HepG2 (cell line): ENCODE measurements at regions not wholly inside any gene's neighbourhood (a gene's known extent, or its start where the extent isn't known, plus 50 kb on each side); places are given as distances from the start of the nearest gene placed in this dataset.

Experiments used
- ATAC-seq: fragments of 200-7000 bp; cut with Tn5 transposase; 3 replicates; pipeline ENCODE4 v1.9.1; 2020; ENCODE audit warnings: mild to moderate bottlenecking, moderate library complexity
- BruUV-seq: library from RNA; stranded (reverse); fragments of 400-500 nt; replicated peaks from 2 replicates; lab custom pipeline; 2021; lab: Mats Ljungman, UMichigan
- CTCF ChIA-PET: fragments of 300-600 bp; formaldehyde crosslinking; extraction: SDS; loops from one replicate; lab custom pipeline; 2021; ENCODE audit warnings: low total read pairs, inconsistent platforms, low intra/inter-chr PET ratio; lab: Yijun Ruan, JAX
- POLR2A ChIA-PET: fragments of 350-600 bp; sonication (Branson Sonifier 250); formaldehyde crosslinking; loops from one replicate; lab custom pipeline; 2020; ENCODE audit warnings: antibody characterized with exemption, inconsistent platforms; lab: Yijun Ruan, JAX
- DNase-seq: peaks from one replicate; pipeline ENCODE4 v3.0.0-alpha.2; 2015; ENCODE audit warnings: low spot score
- FAIRE-seq: peaks from 3 replicates; lab custom pipeline; 2011; peaks lifted over from hg19 to GRCh38; lab: Jason Lieb, UNC
- H2AFZ ChIP-seq: one replicate; pipeline ENCODE4 v1.6.1; 2011; ENCODE audit warnings: low read length, inconsistent platforms
- H3K27ac ChIP-seq: fragments of 300-600 bp; 3 replicates; pipeline ENCODE4 v1.8.0; 2011; ENCODE audit warnings: mixed run types, mild to moderate bottlenecking, mixed read lengths, low read length, inconsistent platforms; ENCODE audit not compliant: insufficient read depth; ENCODE audit errors: extremely low read length
- H3K27me3 ChIP-seq, 2 experiments: fragments of 200-600 bp in 1 of 2; 2 replicates in 1 of 2; 3 replicates in 1 of 2; pipeline versions ENCODE4 v1.6.0 to v1.8.0; 2011; ENCODE audit warnings: low read length in 2 of 2, mild to moderate bottlenecking in 2 of 2, moderate library complexity in 2 of 2, inconsistent platforms in 1 of 2; ENCODE audit not compliant: insufficient read depth in 2 of 2, control insufficient read depth in 1 of 2
- H3K36me3 ChIP-seq, 2 experiments: fragments of 200-600 bp in 1 of 2; replicated peaks in 1 of 2; 2 replicates in 1 of 2; 3 replicates in 1 of 2; pipeline versions ENCODE4 v1.5.1 to v1.8.0; 2011; ENCODE audit warnings: low read length in 2 of 2, inconsistent platforms in 1 of 2; ENCODE audit not compliant: insufficient read depth in 2 of 2, control insufficient read depth in 1 of 2
- H3K4me1 ChIP-seq: 2 replicates; pipeline ENCODE4 v1.5.1; 2012; ENCODE audit warnings: low read length, inconsistent platforms; ENCODE audit not compliant: insufficient read depth
- H3K4me2 ChIP-seq: 2 replicates; pipeline ENCODE4 v1.6.0; 2011; ENCODE audit warnings: low read depth, low read length, inconsistent platforms
- H3K4me3 ChIP-seq, 3 experiments: fragments of 200-600 bp in 1 of 3; sonication (generic), shearing (Covaris generic) in 1 of 3; replicated peaks in 1 of 3; 2 replicates each; pipeline ENCODE4 v1.5.1; 2011 to 2016; ENCODE audit warnings: low read length in 3 of 3, inconsistent platforms in 2 of 3, low read depth in 2 of 3, mild to moderate bottlenecking in 2 of 3, control low read depth in 1 of 3, mixed read lengths in 1 of 3; ENCODE audit not compliant: insufficient read depth in 1 of 3
- H3K79me2 ChIP-seq: one replicate; pipeline ENCODE4 v1.6.1; 2011; ENCODE audit warnings: low read length, inconsistent platforms; ENCODE audit not compliant: insufficient read depth
- H3K9ac ChIP-seq: 2 replicates; pipeline ENCODE4 v1.6.0; 2011; ENCODE audit warnings: mild to moderate bottlenecking, low read depth, low read length, inconsistent platforms; ENCODE audit not compliant: insufficient read depth
- H3K9me3 ChIP-seq: 2 replicates; pipeline ENCODE4 v1.5.1; 2012; ENCODE audit warnings: mild to moderate bottlenecking, low read length
- H4K20me1 ChIP-seq: 2 replicates; pipeline ENCODE4 v1.6.0; 2011; ENCODE audit warnings: inconsistent platforms, mild to moderate bottlenecking, low read length, moderate library complexity; ENCODE audit not compliant: insufficient read depth
- RAD21 ChIP-seq: fragments of 450-650 bp; formaldehyde crosslinking; IDR thresholded peaks from 2 replicates; pipeline ENCODE4 v1.5.0; 2020; ENCODE audit warnings: mild to moderate bottlenecking
- SMC3 ChIP-seq: IDR thresholded peaks from 2 replicates; pipeline ENCODE4 v1.6.1; 2011; ENCODE audit warnings: low read length, improper control_type of control experiment
- STAG1 ChIP-seq: sonication (generic); formaldehyde crosslinking; IDR thresholded peaks from 2 replicates; pipeline ENCODE4 v1.4.0; 2020; ENCODE audit warnings: missing genetic modification reagents
- ZNF7 ChIP-seq: IDR thresholded peaks from 2 replicates; pipeline ENCODE4 v1.6.1; 2016; ENCODE audit warnings: missing biosample characterization, missing genetic modification reagents
- ZNF720 ChIP-seq: sonication (generic); formaldehyde crosslinking; IDR thresholded peaks from 2 replicates; pipeline ENCODE4 v1.4.0; 2020; ENCODE audit warnings: missing genetic modification reagents
- WGBS: methylation state at CpG from one replicate; pipeline ENCODE4 v1.1.6; 2017; ENCODE audit warnings: low lambda C conversion rate; 5-methylcytosine and 5-hydroxymethylcytosine counted together
- in situ Hi-C: cut with HindIII; loops from 2 replicates; pipeline ENCODE4 v1.10.0; 2017; ENCODE audit warnings: low pct_unique_long_range_greater_than_20kb; ENCODE audit not compliant: extremely low pct_ligation_motif_present
- intact Hi-C: fragments of 100-400 bp; cut with micrococcal nuclease; formaldehyde crosslinking; loops from one replicate; pipeline ENCODE4 v1.10.0; 2022; ENCODE audit not compliant: unreplicated experiment
- TF ChIP-seq, protein P1 (sequence below): sonication (generic); formaldehyde crosslinking; IDR thresholded peaks from 2 replicates; pipeline ENCODE4 v1.5.0; 2020; ENCODE audit warnings: mild to moderate bottlenecking, missing genetic modification reagents, moderate library complexity

DNA sequence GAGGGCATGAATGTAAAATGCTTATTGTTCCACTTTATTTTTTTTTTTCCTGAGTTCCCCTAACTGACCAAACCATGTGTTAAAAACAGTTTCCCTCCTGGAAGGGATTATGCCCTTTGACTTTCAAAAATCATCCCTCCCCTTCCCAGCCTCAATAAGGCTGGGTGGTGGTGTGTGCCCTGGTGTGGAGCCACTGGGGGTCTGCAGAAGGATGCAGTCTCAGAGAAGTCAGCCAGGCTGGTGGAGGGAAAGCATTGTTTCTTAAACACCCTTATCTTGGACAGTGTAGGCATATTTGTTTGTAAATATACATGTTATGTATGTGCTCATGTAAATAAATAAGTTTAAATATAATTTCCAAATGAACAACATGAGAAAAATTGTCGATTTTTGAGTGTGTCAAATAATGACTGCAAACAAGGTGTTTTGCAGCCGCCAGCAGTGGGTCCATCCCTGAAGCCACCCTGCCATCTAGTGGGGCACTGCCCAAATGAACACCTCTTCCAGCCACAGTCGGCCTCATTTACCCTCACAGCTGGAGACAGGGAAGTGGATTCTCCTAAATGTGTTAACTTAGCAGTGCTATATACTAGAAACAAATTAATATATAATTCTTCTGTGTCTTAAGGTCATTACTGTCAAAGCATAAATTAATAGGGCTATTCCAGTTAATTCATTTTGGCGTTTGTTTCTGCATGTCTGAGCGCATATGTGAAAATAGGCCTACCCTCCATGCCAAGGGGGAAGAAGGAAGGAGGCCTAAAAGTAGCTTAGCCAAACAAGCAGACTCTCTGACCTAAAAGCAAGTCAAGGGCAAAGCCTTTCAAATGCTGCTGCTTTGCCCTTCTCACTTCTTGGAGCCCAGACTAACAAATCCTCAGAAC is 209.6 kb upstream of the PIK3C3 start:
- H3K79me2 ChIP-seq = no peaks in the 10 kb centered on the region
- H3K9me3 ChIP-seq = no peaks in the 10 kb centered on the region
- DNase-seq (peak; percentile 21), ATAC-seq (peak; percentile 99), FAIRE-seq (no peak)
- H3K4me3 ChIP-seq = no peak overlapping the region
- H3K36me3 ChIP-seq = no peaks in the 10 kb centered on the region
- TF ChIP-seq, protein P1, sequence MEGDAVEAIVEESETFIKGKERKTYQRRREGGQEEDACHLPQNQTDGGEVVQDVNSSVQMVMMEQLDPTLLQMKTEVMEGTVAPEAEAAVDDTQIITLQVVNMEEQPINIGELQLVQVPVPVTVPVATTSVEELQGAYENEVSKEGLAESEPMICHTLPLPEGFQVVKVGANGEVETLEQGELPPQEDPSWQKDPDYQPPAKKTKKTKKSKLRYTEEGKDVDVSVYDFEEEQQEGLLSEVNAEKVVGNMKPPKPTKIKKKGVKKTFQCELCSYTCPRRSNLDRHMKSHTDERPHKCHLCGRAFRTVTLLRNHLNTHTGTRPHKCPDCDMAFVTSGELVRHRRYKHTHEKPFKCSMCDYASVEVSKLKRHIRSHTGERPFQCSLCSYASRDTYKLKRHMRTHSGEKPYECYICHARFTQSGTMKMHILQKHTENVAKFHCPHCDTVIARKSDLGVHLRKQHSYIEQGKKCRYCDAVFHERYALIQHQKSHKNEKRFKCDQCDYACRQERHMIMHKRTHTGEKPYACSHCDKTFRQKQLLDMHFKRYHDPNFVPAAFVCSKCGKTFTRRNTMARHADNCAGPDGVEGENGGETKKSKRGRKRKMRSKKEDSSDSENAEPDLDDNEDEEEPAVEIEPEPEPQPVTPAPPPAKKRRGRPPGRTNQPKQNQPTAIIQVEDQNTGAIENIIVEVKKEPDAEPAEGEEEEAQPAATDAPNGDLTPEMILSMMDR (CRISPR knock-in tag) = peak; percentile 76
- peak; percentile 88 for TF ChIP-seq STAG1 (CRISPR knock-in tag)
- TF ChIP-seq SMC3 = peak; percentile 65
- TF ChIP-seq RAD21 (CRISPR knock-in tag) = peak; percentile 35; the same call in 1 of the 2 replicates
- no peak for TF ChIP-seq ZNF720 (CRISPR knock-in tag)
- no peak for TF ChIP-seq ZNF7 (CRISPR knock-in tag)
- no peaks in the 10 kb centered on the region for H3K4me1 ChIP-seq
- no peaks in the 10 kb centered on the region; a peak in 1 of 5 replicates for H3K27me3 ChIP-seq
- 25% methylated on average over 5 of the region's 5 CpGs for WGBS
- no peaks in the 10 kb centered on the region for H4K20me1 ChIP-seq
- CTCF ChIA-PET = interaction anchor here (0.8 kb wide), 1 partner anchor 809 kb away, joined by 3 read pairs; no protein-coding TSS in a partner anchor
- H2AFZ ChIP-seq = no peak overlapping the region
- BruUV-seq = no TSS peak
- POLR2A ChIA-PET = no interaction called here
- no peak overlapping the region for H3K4me2 ChIP-seq
- no peak overlapping the region for H3K9ac ChIP-seq
- intact Hi-C loops (loop anchor here (5.0 to 10.0 kb wide), 4 partner anchors 159 to 1901 kb away; no protein-coding TSS in a partner anchor), in situ Hi-C loops (loop anchor here (25.0 kb wide), 1 partner anchor 808 kb away; no protein-coding TSS in a partner anchor)
- no peak overlapping the region for H3K27ac ChIP-seq
